ENCODE measurements at regions not wholly inside any gene's neighbourhood (a gene's known extent, or its start where the extent isn't known, plus 50 kb on each side); places are given as distances from the start of the nearest gene placed in this dataset.
"Not testable (repeated sequence)": the region's sequence is repeated elsewhere in the genome, so short reads cannot be mapped to it uniquely, and the experiment has no call there.

- Histone ChIP-seq H3K36me3 (ENCODE audit: control insufficient read depth in 2 of 2, insufficient read depth in 2 of 2, low read length in 2 of 2) (no peaks in the 10 kb centered on the region), H3K4me3 (ENCODE audit: low read length in 2 of 2) (no peak overlapping the region), H3K9ac (ENCODE audit: low read length in 2 of 2) (no peak overlapping the region), H3K4me1 (ENCODE audit: control insufficient read depth, insufficient read depth, low read length) (no peaks in the 10 kb centered on the region), H3K27me3 (ENCODE audit: control insufficient read depth in 1 of 2, insufficient read depth in 2 of 2, low read length in 2 of 2) (peaks cover 17 to 42% of the 10 kb centered on the region in 2 donors), H3K27ac (ENCODE audit: low read length) (no peak overlapping the region), H3K9me3 (ENCODE audit: control insufficient read depth in 2 of 2, low read length in 2 of 2) (no peaks in the 10 kb centered on the region)
These were observed 329.0 kb upstream of the SFSWAP start for GRCh38 chr12:131381716-131382430.

- H3K4me3 ChIP-seq (ENCODE audit: low read length in 2 of 2) = no peak overlapping the region
- H3K36me3 ChIP-seq (ENCODE audit: control insufficient read depth in 2 of 2, insufficient read depth in 2 of 2, low read length in 2 of 2) = no peaks in the 10 kb centered on the region
- H3K9ac ChIP-seq (ENCODE audit: low read length in 2 of 2) = no peak overlapping the region
- no peaks in the 10 kb centered on the region for H3K9me3 ChIP-seq (ENCODE audit: control insufficient read depth in 2 of 2, low read length in 2 of 2)
- peaks cover 18 to 42% of the 10 kb centered on the region in 2 donors for H3K27me3 ChIP-seq (ENCODE audit: control insufficient read depth in 1 of 2, insufficient read depth in 2 of 2, low read length in 2 of 2)
- H3K27ac ChIP-seq (ENCODE audit: low read length) = no peak overlapping the region
- H3K4me1 ChIP-seq (ENCODE audit: control insufficient read depth, insufficient read depth, low read length) = no peaks in the 10 kb centered on the region
These were observed 327.6 kb upstream of the SFSWAP start for GRCh38 chr12:131383291-131383690.

GRCh38 chr12:131383741-131384543, 326.9 kb upstream of the SFSWAP start:
- Histone ChIP-seq H3K27ac (ENCODE audit: low read length) (no peak overlapping the region), H3K4me1 (ENCODE audit: control insufficient read depth, insufficient read depth, low read length) (no peaks in the 10 kb centered on the region), H3K36me3 (ENCODE audit: control insufficient read depth in 2 of 2, insufficient read depth in 2 of 2, low read length in 2 of 2) (no peaks in the 10 kb centered on the region), H3K9me3 (ENCODE audit: control insufficient read depth in 2 of 2, low read length in 2 of 2) (no peaks in the 10 kb centered on the region), H3K4me3 (ENCODE audit: low read length in 2 of 2) (no peak overlapping the region), H3K27me3 (ENCODE audit: control insufficient read depth in 1 of 2, insufficient read depth in 2 of 2, low read length in 2 of 2) (peaks cover 16 to 41% of the 10 kb centered on the region in 2 donors), H3K9ac (ENCODE audit: low read length in 2 of 2) (no peak overlapping the region)

- H3K4me3 ChIP-seq (ENCODE audit: low read length in 2 of 2) = no peak overlapping the region
- H3K27me3 ChIP-seq (ENCODE audit: control insufficient read depth in 1 of 2, insufficient read depth in 2 of 2, low read length in 2 of 2) = peaks cover 16 to 36% of the 10 kb centered on the region in 2 donors
- no peaks in the 10 kb centered on the region for H3K9me3 ChIP-seq (ENCODE audit: control insufficient read depth in 2 of 2, low read length in 2 of 2)
- no peak overlapping the region for H3K9ac ChIP-seq (ENCODE audit: low read length in 2 of 2)
- H3K4me1 ChIP-seq (ENCODE audit: control insufficient read depth, insufficient read depth, low read length) = no peaks in the 10 kb centered on the region
- H3K36me3 ChIP-seq (ENCODE audit: control insufficient read depth in 2 of 2, insufficient read depth in 2 of 2, low read length in 2 of 2) = no peaks in the 10 kb centered on the region
- no peak overlapping the region for H3K27ac ChIP-seq (ENCODE audit: low read length)
These were observed 326.4 kb upstream of the SFSWAP start for GRCh38 chr12:131384544-131384855.

- Histone ChIP-seq H3K9me3 (ENCODE audit: control insufficient read depth in 2 of 2, low read length in 2 of 2) (no peaks in the 10 kb centered on the region), H3K27ac (ENCODE audit: low read length) (no peak overlapping the region), H3K27me3 (ENCODE audit: control insufficient read depth in 1 of 2, insufficient read depth in 2 of 2, low read length in 2 of 2) (peaks cover 20 to 33% of the 10 kb centered on the region in 2 donors), H3K4me1 (ENCODE audit: control insufficient read depth, insufficient read depth, low read length) (no peaks in the 10 kb centered on the region), H3K36me3 (ENCODE audit: control insufficient read depth in 2 of 2, insufficient read depth in 2 of 2, low read length in 2 of 2) (no peaks in the 10 kb centered on the region), H3K4me3 (ENCODE audit: low read length in 2 of 2) (no peak overlapping the region), H3K9ac (ENCODE audit: low read length in 2 of 2) (no peak overlapping the region)
These were observed 325.4 kb upstream of the SFSWAP start for GRCh38 chr12:131385313-131386166.

- peaks cover 18 to 32% of the 10 kb centered on the region in 2 donors for H3K27me3 ChIP-seq (ENCODE audit: control insufficient read depth in 1 of 2, insufficient read depth in 2 of 2, low read length in 2 of 2)
These were observed 324.7 kb upstream of the SFSWAP start for GRCh38 chr12:131386167-131386521.

GRCh38 chr12:131386781-131387180, 324.1 kb upstream of the SFSWAP start:
- H3K9me3 ChIP-seq (ENCODE audit: control insufficient read depth in 2 of 2, low read length in 2 of 2) = no peaks in the 10 kb centered on the region
- H3K9ac ChIP-seq (ENCODE audit: low read length in 2 of 2) = no peak overlapping the region
- H3K36me3 ChIP-seq (ENCODE audit: control insufficient read depth in 2 of 2, insufficient read depth in 2 of 2, low read length in 2 of 2) = no peaks in the 10 kb centered on the region
- peaks cover 21 to 28% of the 10 kb centered on the region in 2 donors for H3K27me3 ChIP-seq (ENCODE audit: control insufficient read depth in 1 of 2, insufficient read depth in 2 of 2, low read length in 2 of 2)
- no peak overlapping the region for H3K4me3 ChIP-seq (ENCODE audit: low read length in 2 of 2)
- no peak overlapping the region for H3K27ac ChIP-seq (ENCODE audit: low read length)
- no peaks in the 10 kb centered on the region for H3K4me1 ChIP-seq (ENCODE audit: control insufficient read depth, insufficient read depth, low read length)

More at GRCh38 chr12:131386167-131386521, 324.7 kb upstream of the SFSWAP start:
- no peak overlapping the region for H3K9ac ChIP-seq (ENCODE audit: low read length in 2 of 2)
- H3K27ac ChIP-seq (ENCODE audit: low read length) = no peak overlapping the region
- H3K36me3 ChIP-seq (ENCODE audit: control insufficient read depth in 2 of 2, insufficient read depth in 2 of 2, low read length in 2 of 2) = no peaks in the 10 kb centered on the region
- no peaks in the 10 kb centered on the region for H3K9me3 ChIP-seq (ENCODE audit: control insufficient read depth in 2 of 2, low read length in 2 of 2)
- no peak overlapping the region for H3K4me3 ChIP-seq (ENCODE audit: low read length in 2 of 2)
- no peaks in the 10 kb centered on the region for H3K4me1 ChIP-seq (ENCODE audit: control insufficient read depth, insufficient read depth, low read length)

GRCh38 chr12:131387281-131388163, 323.4 kb upstream of the SFSWAP start:
- H3K9ac ChIP-seq (ENCODE audit: low read length in 2 of 2) = no peak overlapping the region
- H3K36me3 ChIP-seq (ENCODE audit: control insufficient read depth in 2 of 2, insufficient read depth in 2 of 2, low read length in 2 of 2) = no peaks in the 10 kb centered on the region
- H3K4me1 ChIP-seq (ENCODE audit: control insufficient read depth, insufficient read depth, low read length) = no peaks in the 10 kb centered on the region
- H3K27ac ChIP-seq (ENCODE audit: low read length) = no peak overlapping the region
- H3K9me3 ChIP-seq (ENCODE audit: control insufficient read depth in 2 of 2, low read length in 2 of 2) = no peaks in the 10 kb centered on the region
- no peak overlapping the region for H3K4me3 ChIP-seq (ENCODE audit: low read length in 2 of 2)
- peaks cover 23 to 30% of the 10 kb centered on the region in 2 donors for H3K27me3 ChIP-seq (ENCODE audit: control insufficient read depth in 1 of 2, insufficient read depth in 2 of 2, low read length in 2 of 2)

- not testable (repeated sequence) for H3K9ac ChIP-seq (ENCODE audit: low read length in 2 of 2); H3K27ac ChIP-seq (ENCODE audit: low read length); H3K4me1 ChIP-seq (ENCODE audit: control insufficient read depth, insufficient read depth, low read length); H3K9me3 ChIP-seq (ENCODE audit: control insufficient read depth in 2 of 2, low read length in 2 of 2); H3K36me3 ChIP-seq (ENCODE audit: control insufficient read depth in 2 of 2, insufficient read depth in 2 of 2, low read length in 2 of 2); H3K4me3 ChIP-seq (ENCODE audit: low read length in 2 of 2)
- H3K27me3 ChIP-seq (ENCODE audit: control insufficient read depth in 1 of 2, insufficient read depth in 2 of 2, low read length in 2 of 2) = peaks cover 23 to 29% of the 10 kb centered on the region in 2 donors
These were observed 322.5 kb upstream of the SFSWAP start for GRCh38 chr12:131388164-131389053.

Measured in stomach smooth muscle (tissue), 2 donors.